HG03442 (cell line): ENCODE measurements at regions not wholly inside any gene's neighbourhood (a gene's known extent, or its start where the extent isn't known, plus 50 kb on each side); places are given as distances from the start of the nearest gene placed in this dataset.

ENCODE experiments used
- ATAC-seq: cut with Tn5 transposase; IDR thresholded peaks from one replicate; pipeline ENCODE4 v1.9.1; 2021; ENCODE audit warnings: mild to moderate bottlenecking, moderate library complexity; ENCODE audit not compliant: unreplicated experiment

DNA sequence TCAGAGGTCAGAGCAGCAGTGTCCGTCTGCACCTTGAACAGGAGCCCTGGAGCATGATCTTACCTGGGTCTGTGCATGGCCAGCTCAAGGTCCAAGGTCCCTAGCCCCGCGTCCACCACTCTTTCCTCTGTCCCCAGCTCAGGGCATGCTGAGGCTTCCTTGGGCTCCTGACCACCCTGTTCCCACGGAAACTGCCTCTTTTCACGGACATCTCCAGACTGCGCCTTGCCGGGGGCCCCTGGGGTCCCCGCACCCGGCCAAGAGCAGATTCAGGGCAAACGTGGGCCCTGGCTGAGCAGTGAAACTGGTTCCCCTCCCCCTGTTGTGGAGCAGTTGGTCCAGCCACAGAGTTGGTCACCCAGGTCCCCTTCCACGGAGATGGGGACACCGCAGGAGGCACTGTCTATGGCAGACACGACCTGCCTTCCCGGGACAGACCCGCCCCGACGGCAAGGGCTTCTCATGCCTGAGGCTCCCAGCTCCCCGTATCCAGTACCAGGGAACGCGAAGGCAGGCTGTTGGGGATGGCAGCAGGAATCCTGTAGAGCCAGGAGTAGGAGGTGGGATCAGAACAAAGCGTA is 217.4 kb upstream of the PPP2R2D start:
- ATAC-seq = no peak

DNA sequence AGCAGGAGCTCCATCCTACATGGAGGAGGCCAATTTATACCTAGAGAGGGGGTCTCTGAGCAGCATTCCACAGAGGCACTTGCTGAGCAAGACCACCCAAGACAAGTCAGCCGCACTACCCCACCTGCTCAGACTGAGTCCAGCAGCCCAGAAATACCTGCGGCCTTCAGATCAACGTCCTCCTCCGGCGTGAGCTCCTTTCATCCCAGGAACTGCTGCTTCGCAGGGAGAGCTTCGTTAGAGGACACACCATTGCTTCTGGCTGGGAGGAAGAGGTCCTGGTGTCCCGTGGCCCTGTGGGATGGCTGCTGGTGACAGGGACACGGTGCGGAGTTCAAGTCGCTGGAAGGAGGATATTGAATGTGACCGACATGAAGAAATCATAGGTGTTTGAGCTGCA is 216.9 kb upstream of the PPP2R2D start:
- no peak for ATAC-seq

- ATAC-seq = no peak
Measured at GRCh38 chr10:131685007-131685406, 215.8 kb upstream of the PPP2R2D start.

DNA sequence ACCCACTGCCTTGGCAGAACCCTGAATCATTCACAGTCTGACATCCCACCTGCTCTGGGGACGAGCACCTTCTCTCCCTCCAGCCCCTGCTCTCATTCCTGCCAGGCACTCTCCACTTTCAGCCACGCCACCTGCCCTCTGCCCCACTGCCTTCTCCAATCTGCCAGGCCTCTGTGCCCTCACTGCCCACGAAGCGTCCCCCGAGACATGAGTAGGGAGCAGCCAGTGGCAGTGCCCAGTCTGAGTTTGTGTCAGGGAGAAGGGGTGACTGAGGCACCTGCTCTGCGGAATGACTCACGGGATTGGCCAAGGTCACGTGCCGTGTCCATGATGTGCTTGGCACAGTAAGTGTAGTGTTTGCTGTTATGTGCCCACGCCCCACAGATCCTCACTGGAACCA is 215.2 kb upstream of the PPP2R2D start:
- ATAC-seq = no peak

DNA sequence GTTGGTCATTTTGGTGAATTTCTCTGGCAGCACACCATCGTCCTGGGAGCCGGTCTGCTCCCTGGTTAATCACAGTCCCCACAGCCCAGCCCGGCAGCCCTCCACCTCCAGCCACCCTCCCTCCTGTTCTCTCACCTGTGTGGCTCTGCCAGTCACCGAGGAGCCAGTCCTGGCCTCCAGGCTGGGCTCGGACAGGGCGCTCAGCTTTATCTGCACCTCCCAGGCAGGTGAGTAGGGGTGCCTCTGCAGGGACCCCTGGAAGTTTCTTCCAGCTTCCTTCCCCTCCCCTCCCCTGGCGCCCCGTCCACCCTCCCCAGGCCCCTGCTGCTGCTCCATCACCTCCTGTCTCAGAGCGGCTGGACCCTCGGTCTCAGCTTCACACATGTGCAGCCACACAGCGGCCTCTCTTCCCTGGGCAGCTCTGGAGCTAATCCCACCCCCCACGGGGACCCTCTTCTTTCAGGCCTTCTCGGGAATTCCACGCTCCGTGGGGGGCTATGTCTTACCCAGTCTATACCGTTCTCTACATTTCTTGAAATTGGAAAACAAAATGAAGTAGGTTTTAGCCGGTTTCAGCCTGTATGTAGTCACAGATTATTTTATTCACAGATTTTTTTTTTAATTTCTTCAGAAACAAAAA is 213.9 kb upstream of the PPP2R2D start:
- ATAC-seq = no peak

DNA sequence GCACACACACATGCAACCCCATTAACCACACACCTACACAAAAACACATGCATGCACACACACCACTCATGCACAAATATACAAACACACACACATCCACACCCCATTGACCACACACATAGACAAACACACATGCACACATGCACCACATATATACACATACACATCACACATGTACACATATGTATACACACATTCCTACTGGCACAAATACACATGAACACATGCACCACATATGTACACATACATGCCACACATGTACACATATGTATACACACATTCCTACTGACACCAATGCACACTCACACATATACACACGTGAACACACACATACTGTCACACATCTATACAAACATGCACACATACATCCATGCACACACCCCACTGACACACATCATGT is 212.5 kb upstream of the PPP2R2D start:
- ATAC-seq = no peak

GRCh38 chr10:131689016-131689415 is 211.8 kb upstream of the PPP2R2D start:
- no peak for ATAC-seq

DNA sequence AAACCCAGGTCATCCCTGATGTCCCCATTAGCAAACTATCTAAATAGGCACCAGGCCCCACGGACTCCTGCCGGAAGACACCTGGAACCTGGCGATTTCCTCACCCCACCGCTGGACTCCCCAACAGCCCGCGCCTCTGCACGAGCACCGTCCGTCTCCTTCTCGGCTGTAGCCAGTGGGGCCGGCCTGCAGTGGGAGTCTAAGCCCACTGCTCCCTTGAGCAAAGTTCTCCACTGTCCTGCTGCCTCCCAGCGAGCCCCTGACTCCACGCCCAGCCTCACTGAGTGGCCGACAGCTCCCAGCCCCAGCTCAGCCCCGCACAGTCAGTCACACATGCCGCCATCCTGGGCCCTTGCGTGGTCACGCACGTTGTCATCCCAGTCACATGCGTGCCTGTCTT is 211.3 kb upstream of the PPP2R2D start:
- no peak for ATAC-seq

- ATAC-seq = no peak
Measured at GRCh38 chr10:131689954-131690757, 210.7 kb upstream of the PPP2R2D start.

DNA sequence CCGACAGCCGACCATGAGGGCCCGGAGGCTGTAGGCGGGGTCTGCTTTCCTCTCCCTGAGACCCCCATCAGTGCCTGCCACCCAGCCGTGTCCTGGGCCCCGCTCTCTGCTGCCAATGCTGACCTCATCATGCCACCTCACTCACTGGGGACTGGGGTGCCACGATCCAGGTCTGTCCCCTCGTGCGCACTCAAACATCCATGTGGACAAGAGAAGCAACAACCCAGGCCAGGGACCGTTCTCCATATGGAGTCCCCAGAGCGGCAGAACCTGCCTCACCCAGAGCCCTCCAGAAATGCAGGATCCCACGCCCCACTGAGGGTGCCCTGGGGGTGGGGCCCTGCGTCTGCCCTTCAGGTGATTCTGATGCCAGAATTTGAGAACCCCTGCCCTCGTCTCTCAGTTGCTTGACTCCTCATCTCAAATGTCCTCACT is 210.0 kb upstream of the PPP2R2D start:
- no peak for ATAC-seq

DNA sequence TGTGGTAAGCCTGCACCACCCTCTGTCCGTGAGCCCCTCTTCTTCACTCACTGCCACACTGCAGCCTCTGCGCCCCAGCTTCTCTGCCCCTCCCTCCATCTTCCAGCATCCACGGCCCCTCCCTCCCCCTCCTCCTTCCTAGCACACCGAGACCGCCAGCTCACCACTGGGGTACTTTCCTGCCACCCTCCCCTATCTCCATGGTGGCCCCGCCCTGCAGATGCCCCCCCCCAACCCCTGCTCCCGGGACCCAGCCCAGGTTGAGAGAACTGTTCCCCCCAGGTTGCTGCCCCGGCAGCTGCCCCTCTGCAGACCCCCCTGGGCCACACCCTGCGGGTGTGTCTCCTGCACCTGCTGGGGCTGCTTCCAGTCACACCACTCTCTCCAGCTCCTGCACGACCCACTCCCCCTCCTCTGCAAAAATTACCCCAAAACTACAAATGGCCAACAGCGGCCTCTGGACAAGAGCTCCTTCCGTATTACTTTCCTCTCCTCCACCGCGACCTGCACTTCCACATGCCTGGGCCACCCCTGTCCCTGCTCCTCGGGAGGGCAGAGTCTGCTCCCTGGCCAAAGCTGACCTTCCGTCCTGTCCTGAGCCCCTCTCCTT is 209.2 kb upstream of the PPP2R2D start:
- ATAC-seq = no peak

- ATAC-seq = no peak
Measured at GRCh38 chr10:131692176-131692575, 208.6 kb upstream of the PPP2R2D start.

DNA sequence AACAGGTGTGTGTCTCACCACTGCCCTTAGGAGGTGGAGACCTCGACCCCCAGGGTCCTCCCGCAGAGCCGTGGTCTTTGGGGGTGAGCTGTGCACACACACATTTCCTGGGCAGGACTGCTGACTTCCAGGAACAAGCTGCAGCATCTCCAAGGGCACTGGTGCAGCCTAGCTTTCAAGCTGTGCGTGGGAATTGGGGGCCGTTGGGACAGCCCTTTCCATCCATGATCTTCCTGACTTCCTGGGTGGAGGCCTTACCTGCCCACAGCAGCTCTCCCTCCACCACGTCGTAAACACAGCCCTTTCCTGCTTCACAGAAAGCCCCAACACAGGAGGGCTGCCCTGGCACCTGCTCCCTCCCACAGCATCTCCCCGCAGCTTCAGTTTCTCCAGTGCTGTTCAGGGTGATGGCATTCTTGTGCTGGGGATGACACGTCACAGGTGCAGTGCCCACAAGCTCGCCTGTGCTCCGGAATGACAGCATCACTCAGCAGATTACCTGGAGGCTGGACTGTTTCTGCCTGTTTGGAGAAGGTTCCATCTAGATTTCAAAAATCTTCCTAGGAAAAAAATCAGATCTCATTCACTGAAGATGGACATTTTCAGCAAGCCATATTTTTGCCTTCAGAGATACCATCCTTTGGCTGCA is 208.0 kb upstream of the PPP2R2D start:
- no peak for ATAC-seq

GRCh38 chr10:131693766-131694165 is 207.0 kb upstream of the PPP2R2D start:
- ATAC-seq = no peak

DNA sequence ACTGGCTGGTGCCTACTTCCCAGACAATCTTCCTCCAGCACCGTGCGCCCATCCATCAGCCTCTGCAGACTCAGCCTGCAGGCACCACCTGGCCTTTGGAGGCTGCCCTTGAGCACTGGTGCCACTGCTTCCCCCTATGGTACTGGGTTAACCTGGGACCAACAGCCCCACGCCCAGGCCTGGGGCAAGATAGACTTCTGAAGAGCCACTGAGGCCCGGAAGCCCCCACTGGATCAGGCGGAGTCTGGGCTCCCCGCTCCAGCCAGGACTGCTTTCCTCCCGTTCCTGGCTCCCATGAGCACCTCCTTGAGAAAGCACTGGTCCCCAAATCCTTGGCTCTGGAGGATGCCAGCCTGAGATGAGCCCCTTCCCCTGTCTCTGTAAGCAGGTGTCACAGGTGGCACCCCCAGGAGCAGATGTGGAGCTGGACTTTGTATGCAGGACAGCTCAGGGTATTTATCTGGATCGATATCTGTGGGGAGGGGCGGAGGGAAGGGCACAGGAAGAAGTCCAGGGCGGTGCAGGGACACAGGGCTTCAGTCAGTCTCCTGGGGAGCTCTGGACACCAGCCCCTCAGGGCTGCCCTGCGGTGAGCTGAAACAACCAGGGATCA is 206.5 kb upstream of the PPP2R2D start:
- ATAC-seq = no peak

- ATAC-seq = no peak
Measured at GRCh38 chr10:131694781-131695495, 205.9 kb upstream of the PPP2R2D start.

GRCh38 chr10:131695496-131696165 is 205.2 kb upstream of the PPP2R2D start:
- ATAC-seq = no peak

DNA sequence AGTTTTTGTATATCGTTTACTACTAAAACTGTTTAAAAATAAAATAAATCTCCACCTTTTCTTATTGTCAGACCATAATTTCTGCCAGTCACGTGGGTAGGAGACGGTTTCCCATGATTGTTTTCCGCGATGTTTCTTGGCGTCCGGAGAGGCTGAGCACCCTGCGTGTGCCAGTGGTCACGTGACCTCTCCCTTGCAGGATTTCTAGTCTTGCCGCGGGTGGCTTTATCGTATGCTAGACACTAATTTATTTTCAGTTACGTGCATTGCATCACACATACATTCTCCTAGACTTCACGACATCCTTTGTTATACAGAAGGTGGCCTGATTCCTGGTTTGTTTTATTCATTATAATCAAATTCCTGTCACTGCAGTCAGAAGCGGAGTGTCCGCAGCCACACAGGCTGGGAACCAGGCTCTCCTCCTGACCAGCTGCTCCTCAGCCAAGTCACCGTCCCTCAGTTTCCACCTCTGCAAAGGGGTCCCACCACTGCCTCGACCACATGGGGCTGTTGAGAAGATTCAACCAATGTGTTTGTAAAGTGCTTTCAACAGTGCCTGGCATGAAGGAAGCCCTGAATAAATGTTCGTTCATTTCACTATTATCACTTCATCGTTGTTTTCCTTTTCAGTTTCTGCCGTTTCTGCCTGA is 203.2 kb upstream of the PPP2R2D start:
- ATAC-seq = no peak

- ATAC-seq = no peak
Measured at GRCh38 chr10:131698232-131698631, 202.6 kb upstream of the PPP2R2D start.
